Erythroblast (primary cell): ENCODE measurements at regions not wholly inside any gene's neighbourhood (a gene's known extent, or its start where the extent isn't known, plus 50 kb on each side); places are given as distances from the start of the nearest gene placed in this dataset.

Source experiments
- GATA1 ChIP-seq: IDR thresholded peaks from 2 replicates; pipeline ENCODE4 v1.6.1; 2011; ENCODE audit warnings: low read depth, mild to moderate bottlenecking, control low read depth, low read length, moderate library complexity
- POLR2A ChIP-seq: IDR thresholded peaks from 2 replicates; pipeline ENCODE4 v1.6.1; 2011; ENCODE audit warnings: mild to moderate bottlenecking, low read length

DNA sequence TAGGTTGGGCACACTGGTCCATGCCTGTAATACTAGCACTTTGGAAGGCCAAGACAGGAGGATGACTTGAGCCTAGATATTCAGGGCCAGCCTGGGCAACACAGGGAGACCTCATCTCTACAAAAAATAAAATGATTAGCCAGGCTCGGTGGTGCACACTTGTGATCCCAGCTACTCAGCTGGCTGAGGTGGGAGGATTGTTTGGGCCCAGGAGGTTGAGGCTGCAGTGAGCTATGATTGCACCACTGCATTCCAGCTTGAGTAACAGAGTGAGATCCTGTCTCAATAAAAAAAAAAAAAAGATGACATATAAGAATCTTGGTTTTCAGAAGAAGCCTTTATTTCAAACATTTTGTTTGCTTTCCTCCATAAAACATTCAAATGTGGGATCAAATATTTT, 178.0 kb downstream of the LIG4 start:
- no peak for TF ChIP-seq POLR2A
- no peak for TF ChIP-seq GATA1
